ENCODE measurements at regions not wholly inside any gene's neighbourhood (a gene's known extent, or its start where the extent isn't known, plus 50 kb on each side); places are given as distances from the start of the nearest gene placed in this dataset.

DNA sequence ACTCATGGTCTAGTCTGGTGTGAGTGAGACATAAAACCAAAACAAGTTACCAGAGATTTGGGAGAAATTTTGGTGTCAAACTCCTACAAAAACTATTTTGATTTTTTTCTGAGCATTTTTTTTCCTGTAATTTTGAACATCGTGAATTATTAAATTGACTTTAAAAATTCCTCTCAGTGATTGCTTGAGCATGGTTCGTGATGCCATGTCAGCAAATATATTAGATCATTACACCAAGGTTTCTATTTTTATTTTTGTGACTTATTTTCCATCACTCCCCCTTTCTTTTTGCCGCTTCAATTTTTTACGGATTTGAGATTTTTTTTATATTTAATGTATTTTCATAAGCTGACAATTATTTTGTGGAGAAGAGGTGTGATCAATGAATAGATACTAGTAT lies 613.9 kb upstream of the LRATD1 start:
- WGBS, 4 donors = 80 to 88% (median 83%) methylated on average over 4 of the region's 4 CpGs
- Histone ChIP-seq H3K36me3 (no peaks in the 10 kb centered on the region), H3K27ac (no peak overlapping the region), H3K9me3 (no peaks in the 10 kb centered on the region), H3K27me3 (no peaks in the 10 kb centered on the region), H3K4me1 (no peaks in the 10 kb centered on the region), H3K4me3 (no peak overlapping the region)
- DNase-seq (no peak), ATAC-seq (no peak)
- intact Hi-C loops (cut with DNase I) = no loop called here
- TF ChIP-seq CTCF (IDR thresholded peaks at IDR 0.05) (no peak), POLR2A (IDR thresholded peaks at IDR 0.05) (no peak)

DNA sequence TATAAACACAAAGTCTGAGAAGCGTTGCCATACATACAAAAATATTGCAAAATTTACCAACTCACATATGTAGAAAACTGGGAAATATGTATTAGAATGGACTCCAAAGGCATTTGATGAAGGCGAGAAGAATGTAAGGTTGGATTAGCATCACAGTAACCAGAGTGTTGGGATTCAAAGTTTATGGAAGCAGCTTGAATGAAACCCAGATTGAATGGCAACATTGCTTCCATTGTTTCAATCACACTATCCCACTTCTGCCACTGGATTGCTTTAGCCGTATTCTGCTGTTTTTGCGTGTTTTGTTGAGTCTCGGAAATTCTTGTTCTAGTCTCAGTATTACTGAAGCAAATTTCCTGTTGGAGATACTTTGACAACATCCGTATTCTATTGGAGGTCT lies 609.0 kb upstream of the LRATD1 start:
- intact Hi-C loops (cut with DNase I) = no loop called here
- no peak overlapping the region for H3K27ac ChIP-seq
- WGBS, 4 donors = 81 to 87% (median 85%) methylated on average over 6 of the region's 6 CpGs

GRCh38 chr2:14039134-14039533 lies 593.4 kb upstream of the LRATD1 start:
- intact Hi-C loops (cut with DNase I) = no loop called here
- H3K4me3 ChIP-seq = no peak overlapping the region
- DNase-seq = no peak
- ATAC-seq = no peak
- no peaks in the 10 kb centered on the region for H3K27me3 ChIP-seq
- H3K27ac ChIP-seq = no peak overlapping the region
- TF ChIP-seq CTCF (IDR thresholded peaks at IDR 0.05) (no peak), POLR2A (IDR thresholded peaks at IDR 0.05) (no peak)
- no peaks in the 10 kb centered on the region for H3K9me3 ChIP-seq
- no peaks in the 10 kb centered on the region for H3K36me3 ChIP-seq
- no peaks in the 10 kb centered on the region for H3K4me1 ChIP-seq
- 27 to 40% (median 35%) methylated on average over 2 of the region's 2 CpGs for WGBS, 4 donors

More for the DNA sequence above, 609.0 kb upstream of the LRATD1 start:
- Histone ChIP-seq H3K9me3 (no peaks in the 10 kb centered on the region), H3K4me1 (no peaks in the 10 kb centered on the region), H3K27me3 (no peaks in the 10 kb centered on the region), H3K36me3 (no peaks in the 10 kb centered on the region), H3K4me3 (no peak overlapping the region)
- ATAC-seq (no peak), DNase-seq (no peak)
- TF ChIP-seq CTCF (IDR thresholded peaks at IDR 0.05) = no peak

DNA sequence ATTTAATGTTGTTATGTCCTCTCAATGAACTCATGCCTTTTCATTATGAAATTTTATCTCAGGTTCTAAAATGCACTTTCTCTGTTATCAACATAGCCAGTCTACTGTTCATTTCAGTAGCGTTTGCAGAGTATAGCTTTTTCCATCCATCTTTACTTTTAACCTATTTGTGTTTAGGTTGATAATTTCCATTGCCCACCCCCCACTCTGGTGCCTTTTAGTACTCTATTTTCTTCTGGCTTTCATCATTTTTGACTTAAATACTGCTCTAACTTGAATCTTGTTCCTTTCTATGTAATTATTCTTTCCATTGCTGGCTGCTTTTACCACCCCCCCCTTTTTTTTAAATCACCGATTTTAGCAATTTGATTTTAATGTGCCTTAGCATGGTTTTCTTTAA lies 585.0 kb upstream of the LRATD1 start:
- Histone ChIP-seq H3K27me3 (no peaks in the 10 kb centered on the region), H3K4me3 (no peak overlapping the region), H3K9me3 (no peaks in the 10 kb centered on the region), H3K4me1 (no peaks in the 10 kb centered on the region), H3K36me3 (no peaks in the 10 kb centered on the region), H3K27ac (no peak overlapping the region)
- intact Hi-C loops (cut with DNase I) = no loop called here
- WGBS, 4 donors = 80 to 84% (median 82%) methylated on average over 2 of the region's 2 CpGs
- no peak for ATAC-seq
- DNase-seq = no peak
- TF ChIP-seq POLR2A (IDR thresholded peaks at IDR 0.05) = no peak
- no peak for TF ChIP-seq CTCF (IDR thresholded peaks at IDR 0.05)

All from heart left ventricle (tissue), 16 donors.